Activated CD8-positive, alpha-beta memory T cell treated with anti-CD3 and anti-CD28 coated beads for 36 hours (primary cell): ENCODE measurements at regions not wholly inside any gene's neighbourhood (a gene's known extent, or its start where the extent isn't known, plus 50 kb on each side); places are given as distances from the start of the nearest gene placed in this dataset.

ENCODE experiments used
- CTCF ChIA-PET: fragments of 350-600 bp; sonication (Branson Sonifier 250); formaldehyde crosslinking; loops from one replicate; lab custom pipeline; 2021; ENCODE audit warnings: antibody characterized with exemption; lab: Charles Lee
- POLR2A ChIA-PET: fragments of 350-600 bp; sonication (Branson Sonifier 250); formaldehyde crosslinking; loops from one replicate; lab custom pipeline; 2021; ENCODE audit warnings: antibody characterized with exemption; lab: Charles Lee

GRCh38 chr16:9275377-9275776 is 183.9 kb downstream of the HAPSTR1 start:
- ChIA-PET POLR2A (no interaction called here), CTCF (no interaction called here)

GRCh38 chr16:9275816-9276354 is 184.4 kb downstream of the HAPSTR1 start:
- CTCF ChIA-PET: no interaction called here
- POLR2A ChIA-PET: no interaction called here

GRCh38 chr16:9279291-9280068 is 188.0 kb downstream of the HAPSTR1 start:
- POLR2A ChIA-PET: no interaction called here
- CTCF ChIA-PET: no interaction called here

- ChIA-PET POLR2A (no interaction called here), CTCF (no interaction called here)
Observed at GRCh38 chr16:9280069-9280466, 188.6 kb downstream of the HAPSTR1 start.

GRCh38 chr16:9286930-9287329 is 195.5 kb downstream of the HAPSTR1 start:
- POLR2A ChIA-PET: no interaction called here
- CTCF ChIA-PET: no interaction called here

GRCh38 chr16:9296271-9296590 is 204.8 kb downstream of the HAPSTR1 start:
- ChIA-PET POLR2A (no interaction called here), CTCF (no interaction called here)

GRCh38 chr16:9297437-9298113 is 206.1 kb downstream of the HAPSTR1 start:
- CTCF ChIA-PET: no interaction called here
- POLR2A ChIA-PET: interaction anchor here (0.6 kb wide), 1 partner anchor 445 kb away, joined by 3 read pairs; no protein-coding TSS in a partner anchor

GRCh38 chr16:9300252-9300651 is 208.8 kb downstream of the HAPSTR1 start:
- ChIA-PET POLR2A (no interaction called here), CTCF (no interaction called here)

- ChIA-PET POLR2A (no interaction called here), CTCF (no interaction called here)
Observed at GRCh38 chr16:9302072-9302471, 210.6 kb downstream of the HAPSTR1 start.

GRCh38 chr16:9306753-9307152 is 215.3 kb downstream of the HAPSTR1 start:
- CTCF ChIA-PET: no interaction called here
- POLR2A ChIA-PET: no interaction called here

- CTCF ChIA-PET: no interaction called here
Observed at GRCh38 chr16:9307446-9307845, 216.0 kb downstream of the HAPSTR1 start.

GRCh38 chr16:9308356-9308801 is 216.9 kb downstream of the HAPSTR1 start:
- ChIA-PET CTCF (no interaction called here), POLR2A (no interaction called here)

More at GRCh38 chr16:9307446-9307845, 216.0 kb downstream of the HAPSTR1 start:
- POLR2A ChIA-PET: no interaction called here

GRCh38 chr16:9308850-9309249 is 217.4 kb downstream of the HAPSTR1 start:
- ChIA-PET POLR2A (no interaction called here), CTCF (no interaction called here)

GRCh38 chr16:9309844-9310243 is 218.4 kb downstream of the HAPSTR1 start:
- ChIA-PET CTCF (no interaction called here), POLR2A (no interaction called here)

- POLR2A ChIA-PET: no interaction called here
- CTCF ChIA-PET: no interaction called here
Observed at GRCh38 chr16:9311303-9311954, 220.0 kb downstream of the HAPSTR1 start.

GRCh38 chr16:9316008-9316407 is 224.6 kb downstream of the HAPSTR1 start:
- CTCF ChIA-PET: no interaction called here
- POLR2A ChIA-PET: no interaction called here

GRCh38 chr16:9316615-9317014 is 225.2 kb downstream of the HAPSTR1 start:
- POLR2A ChIA-PET: no interaction called here
- CTCF ChIA-PET: no interaction called here

- POLR2A ChIA-PET: no interaction called here
Observed at GRCh38 chr16:9318764-9319163, 227.3 kb downstream of the HAPSTR1 start.

GRCh38 chr16:9322769-9323168 is 231.3 kb downstream of the HAPSTR1 start:
- CTCF ChIA-PET: no interaction called here
- POLR2A ChIA-PET: no interaction called here

More at GRCh38 chr16:9318764-9319163, 227.3 kb downstream of the HAPSTR1 start:
- CTCF ChIA-PET: no interaction called here

- POLR2A ChIA-PET: no interaction called here
- CTCF ChIA-PET: no interaction called here
Observed at GRCh38 chr16:9323170-9323569, 231.7 kb downstream of the HAPSTR1 start.
